CD14-positive monocyte (primary cell): ENCODE measurements at regions not wholly inside any gene's neighbourhood (a gene's known extent, or its start where the extent isn't known, plus 50 kb on each side); places are given as distances from the start of the nearest gene placed in this dataset.

Experiments
- DNase-seq, 3 donors: peaks; one replicate each; pipeline ENCODE4 v3.0.0-alpha.2; 2011 to 2022
- H2AFZ ChIP-seq: 2 replicates; pipeline ENCODE4 v1.6.0; 2012; ENCODE audit warnings: mild to moderate bottlenecking, low read depth, low read length, inconsistent platforms; ENCODE audit not compliant: insufficient read depth, poor library complexity, severe bottlenecking
- H3K27ac ChIP-seq, 2 donors: 1 replicate in 1 of 2; 2 replicates in 1 of 2; pipeline ENCODE4 v1.5.1; 2012 to 2013; ENCODE audit warnings: low read length in 2 of 2, control low read depth in 1 of 2, inconsistent platforms in 1 of 2, low read depth in 1 of 2, mild to moderate bottlenecking in 1 of 2
- H3K27me3 ChIP-seq, 2 donors: one replicate each; pipeline versions ENCODE4 v1.6.0 to v1.6.1; 2011 to 2013; ENCODE audit warnings: low read length in 2 of 2; ENCODE audit not compliant: control insufficient read depth in 2 of 2, insufficient read depth in 2 of 2
- H3K36me3 ChIP-seq, 2 donors: replicated peaks in 1 of 2; 1 replicate in 1 of 2; 2 replicates in 1 of 2; pipeline versions ENCODE4 v1.5.1 to v1.6.1; 2012 to 2013; ENCODE audit warnings: low read length in 2 of 2, control low read depth in 1 of 2, inconsistent platforms in 1 of 2, mild to moderate bottlenecking in 1 of 2; ENCODE audit not compliant: insufficient read depth in 2 of 2, control insufficient read depth in 1 of 2
- H3K4me1 ChIP-seq, 2 donors: 1 replicate in 1 of 2; 2 replicates in 1 of 2; pipeline versions ENCODE4 v1.5.1 to v1.6.1; 2012 to 2013; ENCODE audit warnings: low read length in 2 of 2, control low read depth in 1 of 2, inconsistent platforms in 1 of 2, mild to moderate bottlenecking in 1 of 2, moderate library complexity in 1 of 2; ENCODE audit not compliant: insufficient read depth in 2 of 2, control insufficient read depth in 1 of 2
- H3K4me2 ChIP-seq: replicated peaks from 2 replicates; pipeline ENCODE3; 2012; ENCODE audit warnings: low read length, moderate library complexity, mild to moderate bottlenecking; ENCODE audit not compliant: poor library complexity, severe bottlenecking; ENCODE audit errors: extremely low read depth
- H3K4me3 ChIP-seq, 3 experiments: fragments of 200-600 bp in 1 of 3; sonication (generic) in 1 of 3; replicated peaks in 1 of 3; 1 replicate in 2 of 3; 2 replicates in 1 of 3; pipeline ENCODE4 v1.5.1; 2011 to 2013; ENCODE audit warnings: low read length in 3 of 3, mild to moderate bottlenecking in 3 of 3, control low read depth in 2 of 3, low read depth in 2 of 3, inconsistent platforms in 1 of 3, moderate library complexity in 1 of 3
- H3K79me2 ChIP-seq: 2 replicates; pipeline ENCODE4 v1.6.0; 2012; ENCODE audit warnings: mild to moderate bottlenecking, control low read depth, inconsistent platforms, low read length, moderate library complexity; ENCODE audit not compliant: insufficient read depth
- H3K9ac ChIP-seq: 2 replicates; pipeline ENCODE4 v1.6.0; 2017; ENCODE audit warnings: low read length, mild to moderate bottlenecking; ENCODE audit not compliant: insufficient read depth, poor library complexity, severe bottlenecking
- H3K9me3 ChIP-seq, 2 donors: replicated peaks in 1 of 2; 1 replicate in 1 of 2; 2 replicates in 1 of 2; pipeline versions ENCODE4 v1.5.1 to v1.6.1; 2012 to 2013; ENCODE audit warnings: low read length in 2 of 2, control low read depth in 1 of 2; ENCODE audit not compliant: control insufficient read depth in 1 of 2, insufficient read depth in 1 of 2
- H4K20me1 ChIP-seq: 2 replicates; pipeline ENCODE4 v1.6.0; 2012; ENCODE audit warnings: mild to moderate bottlenecking, low read length, control low read depth, moderate library complexity; ENCODE audit not compliant: insufficient read depth
- H3K27ac Mint-ChIP-seq, 7 donors: one replicate each; pipeline ENCODE4 v1.8.0; 2020; ENCODE audit warnings: mild to moderate bottlenecking in 7 of 7, mixed read lengths in 7 of 7, moderate library complexity in 6 of 7, inconsistent platforms in 2 of 7
- H3K27me3 Mint-ChIP-seq, 3 donors: one replicate each; pipeline ENCODE4 v1.8.0; 2021 to 2022; ENCODE audit warnings: low read depth in 3 of 3, mild to moderate bottlenecking in 3 of 3, mixed read lengths in 3 of 3, moderate library complexity in 3 of 3, inconsistent platforms in 1 of 3
- H3K36me3 Mint-ChIP-seq, 2 donors: one replicate each; pipeline ENCODE4 v1.8.0; 2020; ENCODE audit warnings: mixed read lengths in 2 of 2, inconsistent platforms in 1 of 2, mild to moderate bottlenecking in 1 of 2
- H3K4me1 Mint-ChIP-seq: one replicate; pipeline ENCODE4 v1.8.0; 2020; ENCODE audit warnings: mild to moderate bottlenecking, mixed read lengths
- H3K4me3 Mint-ChIP-seq, 2 donors: one replicate each; pipeline ENCODE4 v1.8.0; 2020; ENCODE audit warnings: mild to moderate bottlenecking in 2 of 2, mixed read lengths in 2 of 2, moderate library complexity in 1 of 2
- H3K9me3 Mint-ChIP-seq, 7 donors: one replicate each; pipeline ENCODE4 v1.8.0; 2020 to 2022; ENCODE audit warnings: mixed read lengths in 7 of 7, mild to moderate bottlenecking in 6 of 7, moderate library complexity in 6 of 7, inconsistent platforms in 2 of 7
- WGBS: methylation state at CpG from one replicate; pipeline ENCODE4 v1.1.5; 2013; ENCODE audit warnings: missing lambda C conversion rate; ENCODE audit not compliant: insufficient coverage; 5-methylcytosine and 5-hydroxymethylcytosine counted together
- intact Hi-C, 2 donors: fragments of 100-400 bp; cut with micrococcal nuclease; formaldehyde crosslinking; loops; one replicate each; pipeline versions ENCODE4 v1.15.0 to v1.15.1; 2023
- TF ChIP-seq, protein P1 (sequence below): fragments of 200-600 bp; IDR thresholded peaks from one replicate; pipeline ENCODE4 v1.8.0; 2022; ENCODE audit warnings: antibody characterized with exemption, mild to moderate bottlenecking

DNA sequence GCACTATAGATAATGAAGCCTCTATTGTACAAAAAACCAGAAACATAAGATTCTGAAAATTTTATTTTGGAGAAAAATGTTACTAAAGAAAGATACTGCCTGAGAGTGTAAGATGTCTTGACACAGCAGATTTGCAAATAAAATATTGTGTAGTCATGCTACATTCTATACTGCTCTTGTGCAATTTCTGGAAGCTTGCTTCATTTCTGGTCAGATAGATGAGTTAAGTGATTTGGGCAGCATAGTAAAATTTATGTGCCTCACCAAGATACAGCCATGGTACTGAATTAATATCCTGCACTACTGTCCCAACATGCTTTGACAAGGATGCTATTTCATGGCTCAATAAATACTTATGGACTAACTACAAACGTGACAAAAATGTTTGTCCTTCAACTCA is 55.1 kb upstream of the STARD13 start:
- intact Hi-C loops: no loop called here

DNA sequence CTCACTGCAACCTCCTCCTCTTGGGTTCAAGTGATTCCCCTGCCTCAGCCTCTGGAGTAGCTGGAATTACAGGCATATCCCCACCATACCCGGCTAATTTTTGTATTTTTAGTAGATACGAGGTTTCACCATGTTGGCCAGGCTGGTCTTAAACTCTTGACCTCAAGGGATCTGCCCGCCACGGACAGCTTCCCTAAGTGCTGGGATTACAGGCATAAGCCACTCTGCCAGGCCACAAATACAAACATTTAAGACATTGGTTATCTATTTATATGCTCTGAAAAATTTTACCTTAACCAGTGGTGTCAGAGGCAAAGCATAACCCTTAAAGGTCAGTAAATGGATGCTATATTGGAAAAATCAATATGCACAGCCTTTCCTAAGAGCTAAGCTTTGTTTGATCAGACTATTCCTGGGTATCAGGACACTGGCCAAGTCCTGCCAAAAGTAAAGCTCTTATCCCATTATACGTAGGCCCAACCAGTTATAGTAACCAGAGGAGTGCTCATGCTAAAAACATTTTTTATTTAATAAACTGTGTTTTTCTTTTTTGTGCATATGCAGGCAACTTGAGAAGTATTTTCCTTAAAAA is 56.4 kb upstream of the STARD13 start:
- no peaks in the 10 kb centered on the region for H4K20me1 ChIP-seq
- H3K9me3 Mint-ChIP-seq: no peaks in the 10 kb centered on the region
- H2AFZ ChIP-seq: no peak overlapping the region
- H3K9me3 ChIP-seq: no peaks in the 10 kb centered on the region
- WGBS: no CpG with 5 or more reads among the region's 5 CpGs
- H3K36me3 ChIP-seq: no peaks in the 10 kb centered on the region
- intact Hi-C loops: no loop called here
- H3K9ac ChIP-seq: no peak overlapping the region
- H3K27ac Mint-ChIP-seq: peak overlapping the region in 3 of 7 donors; percentile 36 to 82 (median 74)
- no peak overlapping the region for H3K4me3 ChIP-seq
- H3K4me1 Mint-ChIP-seq: peaks cover 21% of the 10 kb centered on the region
- H3K27me3 ChIP-seq: no peaks in the 10 kb centered on the region
- H3K36me3 Mint-ChIP-seq: no peaks in the 10 kb centered on the region
- H3K4me1 ChIP-seq: peaks cover 19 to 22% of the 10 kb centered on the region in 2 donors
- H3K4me3 Mint-ChIP-seq: no peak overlapping the region
- DNase-seq: no peak
- no peaks in the 10 kb centered on the region for H3K27me3 Mint-ChIP-seq
- TF ChIP-seq, protein P1, sequence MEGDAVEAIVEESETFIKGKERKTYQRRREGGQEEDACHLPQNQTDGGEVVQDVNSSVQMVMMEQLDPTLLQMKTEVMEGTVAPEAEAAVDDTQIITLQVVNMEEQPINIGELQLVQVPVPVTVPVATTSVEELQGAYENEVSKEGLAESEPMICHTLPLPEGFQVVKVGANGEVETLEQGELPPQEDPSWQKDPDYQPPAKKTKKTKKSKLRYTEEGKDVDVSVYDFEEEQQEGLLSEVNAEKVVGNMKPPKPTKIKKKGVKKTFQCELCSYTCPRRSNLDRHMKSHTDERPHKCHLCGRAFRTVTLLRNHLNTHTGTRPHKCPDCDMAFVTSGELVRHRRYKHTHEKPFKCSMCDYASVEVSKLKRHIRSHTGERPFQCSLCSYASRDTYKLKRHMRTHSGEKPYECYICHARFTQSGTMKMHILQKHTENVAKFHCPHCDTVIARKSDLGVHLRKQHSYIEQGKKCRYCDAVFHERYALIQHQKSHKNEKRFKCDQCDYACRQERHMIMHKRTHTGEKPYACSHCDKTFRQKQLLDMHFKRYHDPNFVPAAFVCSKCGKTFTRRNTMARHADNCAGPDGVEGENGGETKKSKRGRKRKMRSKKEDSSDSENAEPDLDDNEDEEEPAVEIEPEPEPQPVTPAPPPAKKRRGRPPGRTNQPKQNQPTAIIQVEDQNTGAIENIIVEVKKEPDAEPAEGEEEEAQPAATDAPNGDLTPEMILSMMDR: no peak
- H3K4me2 ChIP-seq: no peak overlapping the region
- no peaks in the 10 kb centered on the region for H3K79me2 ChIP-seq
- no peak overlapping the region for H3K27ac ChIP-seq

More for the DNA sequence above, 55.1 kb upstream of the STARD13 start:
- Mint-ChIP-seq H3K9me3 (no peaks in the 10 kb centered on the region), H3K27me3 (no peaks in the 10 kb centered on the region), H3K36me3 (no peaks in the 10 kb centered on the region), H3K4me3 (peak overlapping the region in 1 of 2 donors; percentile 57), H3K27ac (peak overlapping the region in 6 of 7 donors; percentile 50 to 84 (median 76)), H3K4me1 (peaks cover 21% of the 10 kb centered on the region)
- H3K4me3 ChIP-seq: no peak overlapping the region
- TF ChIP-seq, protein P1: no peak
- no peaks in the 10 kb centered on the region for H3K27me3 ChIP-seq
- H3K9me3 ChIP-seq: no peaks in the 10 kb centered on the region
- WGBS: no CpG with 5 or more reads among the region's 1 CpG
- H3K27ac ChIP-seq: peak overlapping the region in 1 of 2 donors; percentile 33
- H4K20me1 ChIP-seq: no peaks in the 10 kb centered on the region
- no peak overlapping the region for H3K9ac ChIP-seq
- H3K79me2 ChIP-seq: no peaks in the 10 kb centered on the region
- no peak overlapping the region for H3K4me2 ChIP-seq
- H3K36me3 ChIP-seq: no peaks in the 10 kb centered on the region
- peak; percentile 52 to 73 (median 64) for DNase-seq
- peaks cover 19 to 22% of the 10 kb centered on the region in 2 donors for H3K4me1 ChIP-seq
- H2AFZ ChIP-seq: no peak overlapping the region
